SW 1271 (cell line): ENCODE measurements at regions not wholly inside any gene's neighbourhood (a gene's known extent, or its start where the extent isn't known, plus 50 kb on each side); places are given as distances from the start of the nearest gene placed in this dataset.
"Not testable (repeated sequence)": the region's sequence is repeated elsewhere in the genome, so short reads cannot be mapped to it uniquely, and the experiment has no call there.

Source experiments
- DNase-seq, 2 experiments: peaks; one replicate each; lab custom pipeline; 2025; lab: John Stamatoyannopoulos, UW

- DNase-seq = no peak
Measured at GRCh38 chrX:95218976-95219375, 1465.7 kb upstream of the DIAPH2 start.

- no peak for DNase-seq
Measured at GRCh38 chrX:95248386-95248785, 1436.3 kb upstream of the DIAPH2 start.

- DNase-seq = no peak
Measured at GRCh38 chrX:95290455-95290854, 1394.2 kb upstream of the DIAPH2 start.

- DNase-seq = no peak
Measured at GRCh38 chrX:95291561-95291960, 1393.1 kb upstream of the DIAPH2 start.

GRCh38 chrX:95318882-95319281 is 1365.8 kb upstream of the DIAPH2 start:
- DNase-seq = no peak

- DNase-seq = no peak
Measured at GRCh38 chrX:95325185-95325584, 1359.5 kb upstream of the DIAPH2 start.

GRCh38 chrX:95330292-95330691 is 1354.3 kb upstream of the DIAPH2 start:
- no peak for DNase-seq

GRCh38 chrX:95332530-95332929 is 1352.1 kb upstream of the DIAPH2 start:
- no peak for DNase-seq

GRCh38 chrX:95346856-95347255 is 1337.8 kb upstream of the DIAPH2 start:
- DNase-seq = peak in 1 of 2 experiments; percentile 0

GRCh38 chrX:95350774-95351488 is 1333.7 kb upstream of the DIAPH2 start:
- DNase-seq = no peak

GRCh38 chrX:95367286-95367685 is 1317.4 kb upstream of the DIAPH2 start:
- DNase-seq = no peak

- no peak for DNase-seq
Measured at GRCh38 chrX:95382799-95383198, 1301.8 kb upstream of the DIAPH2 start.

GRCh38 chrX:95383778-95384177 is 1300.9 kb upstream of the DIAPH2 start:
- DNase-seq = no peak

- no peak for DNase-seq
Measured at GRCh38 chrX:95427389-95427788, 1257.3 kb upstream of the DIAPH2 start.

GRCh38 chrX:95435198-95435597 is 1249.4 kb upstream of the DIAPH2 start:
- DNase-seq = no peak

GRCh38 chrX:95441836-95442235 is 1242.8 kb upstream of the DIAPH2 start:
- no peak for DNase-seq

GRCh38 chrX:95484781-95485180 is 1199.9 kb upstream of the DIAPH2 start:
- DNase-seq = no peak

- DNase-seq = no peak
Measured at GRCh38 chrX:95505721-95506120, 1178.9 kb upstream of the DIAPH2 start.

GRCh38 chrX:95509474-95509873 is 1175.2 kb upstream of the DIAPH2 start:
- no peak for DNase-seq

- not testable (repeated sequence) for DNase-seq
Measured at GRCh38 chrX:95524018-95524417, 1160.6 kb upstream of the DIAPH2 start.

GRCh38 chrX:95536111-95536510 is 1148.5 kb upstream of the DIAPH2 start:
- DNase-seq = no peak

GRCh38 chrX:95536661-95537060 is 1148.0 kb upstream of the DIAPH2 start:
- DNase-seq = no peak

- DNase-seq = no peak
Measured at GRCh38 chrX:95539041-95539440, 1145.6 kb upstream of the DIAPH2 start.

- not testable (repeated sequence) for DNase-seq
Measured at GRCh38 chrX:95549552-95549951, 1135.1 kb upstream of the DIAPH2 start.
